ENCODE measurements at regions not wholly inside any gene's neighbourhood (a gene's known extent, or its start where the extent isn't known, plus 50 kb on each side); places are given as distances from the start of the nearest gene placed in this dataset.

- TF ChIP-seq, protein P1, sequence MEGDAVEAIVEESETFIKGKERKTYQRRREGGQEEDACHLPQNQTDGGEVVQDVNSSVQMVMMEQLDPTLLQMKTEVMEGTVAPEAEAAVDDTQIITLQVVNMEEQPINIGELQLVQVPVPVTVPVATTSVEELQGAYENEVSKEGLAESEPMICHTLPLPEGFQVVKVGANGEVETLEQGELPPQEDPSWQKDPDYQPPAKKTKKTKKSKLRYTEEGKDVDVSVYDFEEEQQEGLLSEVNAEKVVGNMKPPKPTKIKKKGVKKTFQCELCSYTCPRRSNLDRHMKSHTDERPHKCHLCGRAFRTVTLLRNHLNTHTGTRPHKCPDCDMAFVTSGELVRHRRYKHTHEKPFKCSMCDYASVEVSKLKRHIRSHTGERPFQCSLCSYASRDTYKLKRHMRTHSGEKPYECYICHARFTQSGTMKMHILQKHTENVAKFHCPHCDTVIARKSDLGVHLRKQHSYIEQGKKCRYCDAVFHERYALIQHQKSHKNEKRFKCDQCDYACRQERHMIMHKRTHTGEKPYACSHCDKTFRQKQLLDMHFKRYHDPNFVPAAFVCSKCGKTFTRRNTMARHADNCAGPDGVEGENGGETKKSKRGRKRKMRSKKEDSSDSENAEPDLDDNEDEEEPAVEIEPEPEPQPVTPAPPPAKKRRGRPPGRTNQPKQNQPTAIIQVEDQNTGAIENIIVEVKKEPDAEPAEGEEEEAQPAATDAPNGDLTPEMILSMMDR (IDR thresholded peaks at IDR 0.05; ENCODE audit: control extremely low read depth, extremely low read depth, low read depth, missing control alignments): no peak
- ChIA-PET POLR2A (no interaction called here), CTCF (interaction anchor here (1.3 kb wide), 1 partner anchor 12 kb away, joined by 6 read pairs; no protein-coding TSS in a partner anchor)
- no peak for DNase-seq (ENCODE audit: extremely low spot score)
These were observed 240.7 kb downstream of the C4orf33 start for GRCh38 chr4:129336457-129337227.

DNA sequence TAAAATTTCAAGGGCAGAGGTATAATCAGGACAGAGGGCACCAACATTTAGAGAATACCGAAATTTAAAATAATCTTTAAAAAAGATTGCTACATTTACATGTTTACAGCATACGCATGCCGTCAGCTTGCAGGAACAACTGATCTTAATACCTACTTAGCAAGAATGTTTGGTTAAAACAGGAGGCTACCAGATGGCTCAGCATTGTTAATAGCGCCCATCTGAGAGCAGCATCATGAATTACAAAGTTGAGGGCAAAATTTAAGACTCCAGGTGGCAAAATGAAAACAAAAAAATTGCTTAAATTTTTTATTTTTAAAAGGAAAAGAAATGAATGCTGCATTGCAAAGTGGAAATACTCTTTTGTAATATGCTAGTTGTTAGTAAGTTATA lies 241.3 kb downstream of the C4orf33 start:
- no peak for DNase-seq (ENCODE audit: extremely low spot score)
- ChIA-PET POLR2A (no interaction called here), CTCF (interaction anchor here (1.3 kb wide), 1 partner anchor 13 kb away, joined by 6 read pairs; no protein-coding TSS in a partner anchor)
- TF ChIP-seq, protein P1 (IDR thresholded peaks at IDR 0.05; ENCODE audit: control extremely low read depth, extremely low read depth, low read depth, missing control alignments): no peak

- ChIA-PET CTCF (interaction anchor here (1.1 kb wide), 1 partner anchor 11 kb away, joined by 3 read pairs; no protein-coding TSS in a partner anchor), POLR2A (no interaction called here)
- TF ChIP-seq, protein P1 (IDR thresholded peaks at IDR 0.05; ENCODE audit: control extremely low read depth, extremely low read depth, low read depth, missing control alignments): no peak
- no peak for DNase-seq (ENCODE audit: extremely low spot score)
These were observed 247.0 kb downstream of the C4orf33 start for GRCh38 chr4:129342819-129343408.

GRCh38 chr4:129344058-129344457 lies 248.1 kb downstream of the C4orf33 start:
- POLR2A ChIA-PET: no interaction called here
- CTCF ChIA-PET: interaction anchor here (1.0 to 1.5 kb wide), 3 partner anchors 9 to 297 kb away, joined by 3 to 5 read pairs (median 3); no protein-coding TSS in a partner anchor
- DNase-seq (ENCODE audit: extremely low spot score): peak; percentile 15
- TF ChIP-seq, protein P1 (IDR thresholded peaks at IDR 0.05; ENCODE audit: control extremely low read depth, extremely low read depth, low read depth, missing control alignments): peak; percentile 31

GRCh38 chr4:129345609-129346008 lies 249.7 kb downstream of the C4orf33 start:
- CTCF ChIA-PET: interaction anchor here (1.5 kb wide), 1 partner anchor 13 kb away, joined by 5 read pairs; no protein-coding TSS in a partner anchor
- POLR2A ChIA-PET: no interaction called here

DNA sequence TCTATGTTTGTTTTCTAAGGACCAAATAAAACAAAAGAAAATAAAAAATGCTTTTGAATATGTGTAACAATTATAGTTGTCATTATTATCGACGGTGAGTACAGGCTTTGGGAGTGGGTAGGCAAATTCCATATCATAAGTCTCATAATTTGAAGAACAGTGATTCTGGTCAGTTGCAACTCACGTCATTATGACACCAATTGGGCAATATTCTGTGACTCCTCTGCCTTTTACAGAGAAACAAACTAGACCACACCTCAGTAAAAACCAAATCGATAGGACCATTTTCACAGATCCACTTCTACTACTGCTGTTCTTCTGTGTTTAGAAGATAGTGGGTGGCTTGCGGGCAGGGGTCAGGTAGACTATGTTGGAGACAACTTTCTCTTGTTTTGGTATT lies 250.1 kb downstream of the C4orf33 start:
- ChIA-PET CTCF (interaction anchor here (1.5 kb wide), 1 partner anchor 13 kb away, joined by 5 read pairs; no protein-coding TSS in a partner anchor), POLR2A (no interaction called here)
- TF ChIP-seq, protein P1 (IDR thresholded peaks at IDR 0.05; ENCODE audit: control extremely low read depth, extremely low read depth, low read depth, missing control alignments): no peak
- no peak for DNase-seq (ENCODE audit: extremely low spot score)

More at GRCh38 chr4:129345609-129346008, 249.7 kb downstream of the C4orf33 start:
- TF ChIP-seq, protein P1 (IDR thresholded peaks at IDR 0.05; ENCODE audit: control extremely low read depth, extremely low read depth, low read depth, missing control alignments): no peak
- DNase-seq (ENCODE audit: extremely low spot score): no peak

Measured in GM10248 (cell line).